ENCODE measurements at regions not wholly inside any gene's neighbourhood (a gene's known extent, or its start where the extent isn't known, plus 50 kb on each side); places are given as distances from the start of the nearest gene placed in this dataset.
A peak's percentile ranks its signal among the peaks of the same experiment; 100 is the strongest.

GRCh38 chr2:77796397-77796796, 274.2 kb upstream of the LRRTM4 start:
- Mint-ChIP-seq H3K9me3 (no peaks in the 10 kb centered on the region), H3K4me1 (no peaks in the 10 kb centered on the region), H3K4me3 (no peak overlapping the region), H3K27me3 (ENCODE audit: low read depth) (no peaks in the 10 kb centered on the region), H3K27ac (no peak overlapping the region), H3K36me3 (ENCODE audit: low read depth) (no peaks in the 10 kb centered on the region)
- TF ChIP-seq, protein P1, sequence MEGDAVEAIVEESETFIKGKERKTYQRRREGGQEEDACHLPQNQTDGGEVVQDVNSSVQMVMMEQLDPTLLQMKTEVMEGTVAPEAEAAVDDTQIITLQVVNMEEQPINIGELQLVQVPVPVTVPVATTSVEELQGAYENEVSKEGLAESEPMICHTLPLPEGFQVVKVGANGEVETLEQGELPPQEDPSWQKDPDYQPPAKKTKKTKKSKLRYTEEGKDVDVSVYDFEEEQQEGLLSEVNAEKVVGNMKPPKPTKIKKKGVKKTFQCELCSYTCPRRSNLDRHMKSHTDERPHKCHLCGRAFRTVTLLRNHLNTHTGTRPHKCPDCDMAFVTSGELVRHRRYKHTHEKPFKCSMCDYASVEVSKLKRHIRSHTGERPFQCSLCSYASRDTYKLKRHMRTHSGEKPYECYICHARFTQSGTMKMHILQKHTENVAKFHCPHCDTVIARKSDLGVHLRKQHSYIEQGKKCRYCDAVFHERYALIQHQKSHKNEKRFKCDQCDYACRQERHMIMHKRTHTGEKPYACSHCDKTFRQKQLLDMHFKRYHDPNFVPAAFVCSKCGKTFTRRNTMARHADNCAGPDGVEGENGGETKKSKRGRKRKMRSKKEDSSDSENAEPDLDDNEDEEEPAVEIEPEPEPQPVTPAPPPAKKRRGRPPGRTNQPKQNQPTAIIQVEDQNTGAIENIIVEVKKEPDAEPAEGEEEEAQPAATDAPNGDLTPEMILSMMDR (IDR thresholded peaks at IDR 0.05; ENCODE audit: unreplicated experiment in 3 of 3): no peak

GRCh38 chr2:77797088-77797487, 274.9 kb upstream of the LRRTM4 start:
- no peak overlapping the region for H3K4me3 Mint-ChIP-seq
- TF ChIP-seq, protein P1 (IDR thresholded peaks at IDR 0.05; ENCODE audit: unreplicated experiment in 3 of 3): no peak
- no peak overlapping the region for H3K27ac Mint-ChIP-seq
- H3K4me1 Mint-ChIP-seq: no peaks in the 10 kb centered on the region
- H3K27me3 Mint-ChIP-seq (ENCODE audit: low read depth): no peaks in the 10 kb centered on the region
- H3K36me3 Mint-ChIP-seq (ENCODE audit: low read depth): no peaks in the 10 kb centered on the region
- H3K9me3 Mint-ChIP-seq: no peaks in the 10 kb centered on the region

GRCh38 chr2:77800410-77800809, 278.2 kb upstream of the LRRTM4 start:
- H3K36me3 Mint-ChIP-seq (ENCODE audit: low read depth): no peaks in the 10 kb centered on the region
- H3K4me1 Mint-ChIP-seq: no peaks in the 10 kb centered on the region
- H3K27me3 Mint-ChIP-seq (ENCODE audit: low read depth): no peaks in the 10 kb centered on the region
- TF ChIP-seq, protein P1 (IDR thresholded peaks at IDR 0.05; ENCODE audit: unreplicated experiment in 3 of 3): no peak
- peaks cover 5% of the 10 kb centered on the region for H3K9me3 Mint-ChIP-seq
- H3K4me3 Mint-ChIP-seq: no peak overlapping the region
- H3K27ac Mint-ChIP-seq: no peak overlapping the region

- Mint-ChIP-seq H3K36me3 (ENCODE audit: low read depth) (no peaks in the 10 kb centered on the region), H3K27ac (no peak overlapping the region), H3K4me1 (no peaks in the 10 kb centered on the region), H3K4me3 (no peak overlapping the region), H3K9me3 (peaks cover 12% of the 10 kb centered on the region), H3K27me3 (ENCODE audit: low read depth) (peaks cover 4% of the 10 kb centered on the region)
- TF ChIP-seq, protein P1 (IDR thresholded peaks at IDR 0.05; ENCODE audit: unreplicated experiment in 3 of 3): no peak
Measured at GRCh38 chr2:77807531-77808215, 285.5 kb upstream of the LRRTM4 start.

DNA sequence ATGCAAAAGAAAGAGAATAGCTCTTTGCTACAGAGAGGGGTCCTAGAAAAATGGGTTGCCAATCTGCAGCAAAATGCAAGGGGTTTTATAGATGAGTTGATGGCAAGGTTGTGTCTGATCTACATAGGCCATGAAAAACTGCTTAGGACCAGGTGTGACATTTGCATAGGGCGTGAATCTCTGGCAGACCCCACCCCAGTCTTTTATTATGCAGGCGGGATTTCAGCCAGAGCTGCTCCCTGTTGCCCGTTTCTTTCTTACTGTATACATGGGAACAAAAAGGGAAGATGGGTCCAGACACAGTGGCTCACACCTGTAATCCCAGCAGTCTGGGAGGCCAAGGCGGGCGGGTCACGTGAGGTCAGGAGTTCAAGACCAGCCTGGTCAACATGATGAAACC, 286.4 kb upstream of the LRRTM4 start:
- Mint-ChIP-seq H3K4me1 (peaks cover 4% of the 10 kb centered on the region), H3K27ac (no peak overlapping the region), H3K9me3 (peaks cover 11% of the 10 kb centered on the region), H3K27me3 (ENCODE audit: low read depth) (peaks cover 4% of the 10 kb centered on the region), H3K4me3 (no peak overlapping the region), H3K36me3 (ENCODE audit: low read depth) (no peaks in the 10 kb centered on the region)
- TF ChIP-seq, protein P1 (IDR thresholded peaks at IDR 0.05; ENCODE audit: unreplicated experiment in 3 of 3): no peak

GRCh38 chr2:77813599-77813998, 291.4 kb upstream of the LRRTM4 start:
- no peaks in the 10 kb centered on the region for H3K36me3 Mint-ChIP-seq (ENCODE audit: low read depth)
- H3K4me3 Mint-ChIP-seq: no peak overlapping the region
- peaks cover 3% of the 10 kb centered on the region for H3K9me3 Mint-ChIP-seq
- TF ChIP-seq, protein P1 (IDR thresholded peaks at IDR 0.05; ENCODE audit: unreplicated experiment in 3 of 3): no peak
- H3K27ac Mint-ChIP-seq: peak overlapping the region; percentile 56 to 88 (median 75)
- peaks cover 4% of the 10 kb centered on the region for H3K4me1 Mint-ChIP-seq
- H3K27me3 Mint-ChIP-seq (ENCODE audit: low read depth): no peaks in the 10 kb centered on the region

Measured in nephron (organoid).